Fibroblast of pulmonary artery (primary cell): ENCODE measurements at regions not wholly inside any gene's neighbourhood (a gene's known extent, or its start where the extent isn't known, plus 50 kb on each side); places are given as distances from the start of the nearest gene placed in this dataset.

Experiments used
- DNase-seq: peaks from one replicate; pipeline ENCODE4 v3.0.0-alpha.2; 2010; ENCODE audit warnings: low read depth
- H3K4me3 ChIP-seq: replicated peaks from 2 replicates; pipeline ENCODE4 v1.5.1; 2011; ENCODE audit warnings: low read depth, mild to moderate bottlenecking, control low read depth, low read length, moderate library complexity
- TF ChIP-seq, protein P1 (sequence below): IDR thresholded peaks from 2 replicates; pipeline ENCODE4 v1.5.1; 2011; ENCODE audit warnings: mild to moderate bottlenecking, control low read depth, low read length, inconsistent platforms; ENCODE audit errors: missing control alignments

DNA sequence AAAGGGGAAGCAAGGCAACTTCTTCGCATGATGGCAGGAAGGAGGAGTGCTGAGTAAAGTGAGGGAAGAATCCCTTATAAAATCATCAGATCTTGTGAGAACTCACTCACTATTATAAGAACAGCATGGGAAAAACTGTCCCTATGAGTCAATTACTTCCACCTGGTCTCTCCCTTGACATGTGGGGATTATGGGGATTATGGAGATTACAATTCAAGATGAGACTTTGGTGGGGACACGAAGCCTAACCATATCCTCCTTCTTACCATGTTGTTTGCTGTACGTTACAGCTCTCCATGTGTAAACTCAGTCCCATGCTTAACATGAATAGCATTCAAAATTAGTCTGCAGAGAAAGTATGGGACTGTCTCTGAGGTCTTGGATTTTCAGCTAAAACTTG, 1096.8 kb upstream of the ACVR2A start:
- TF ChIP-seq, protein P1, sequence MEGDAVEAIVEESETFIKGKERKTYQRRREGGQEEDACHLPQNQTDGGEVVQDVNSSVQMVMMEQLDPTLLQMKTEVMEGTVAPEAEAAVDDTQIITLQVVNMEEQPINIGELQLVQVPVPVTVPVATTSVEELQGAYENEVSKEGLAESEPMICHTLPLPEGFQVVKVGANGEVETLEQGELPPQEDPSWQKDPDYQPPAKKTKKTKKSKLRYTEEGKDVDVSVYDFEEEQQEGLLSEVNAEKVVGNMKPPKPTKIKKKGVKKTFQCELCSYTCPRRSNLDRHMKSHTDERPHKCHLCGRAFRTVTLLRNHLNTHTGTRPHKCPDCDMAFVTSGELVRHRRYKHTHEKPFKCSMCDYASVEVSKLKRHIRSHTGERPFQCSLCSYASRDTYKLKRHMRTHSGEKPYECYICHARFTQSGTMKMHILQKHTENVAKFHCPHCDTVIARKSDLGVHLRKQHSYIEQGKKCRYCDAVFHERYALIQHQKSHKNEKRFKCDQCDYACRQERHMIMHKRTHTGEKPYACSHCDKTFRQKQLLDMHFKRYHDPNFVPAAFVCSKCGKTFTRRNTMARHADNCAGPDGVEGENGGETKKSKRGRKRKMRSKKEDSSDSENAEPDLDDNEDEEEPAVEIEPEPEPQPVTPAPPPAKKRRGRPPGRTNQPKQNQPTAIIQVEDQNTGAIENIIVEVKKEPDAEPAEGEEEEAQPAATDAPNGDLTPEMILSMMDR = no peak
- DNase-seq = no peak
- no peak overlapping the region for H3K4me3 ChIP-seq

DNA sequence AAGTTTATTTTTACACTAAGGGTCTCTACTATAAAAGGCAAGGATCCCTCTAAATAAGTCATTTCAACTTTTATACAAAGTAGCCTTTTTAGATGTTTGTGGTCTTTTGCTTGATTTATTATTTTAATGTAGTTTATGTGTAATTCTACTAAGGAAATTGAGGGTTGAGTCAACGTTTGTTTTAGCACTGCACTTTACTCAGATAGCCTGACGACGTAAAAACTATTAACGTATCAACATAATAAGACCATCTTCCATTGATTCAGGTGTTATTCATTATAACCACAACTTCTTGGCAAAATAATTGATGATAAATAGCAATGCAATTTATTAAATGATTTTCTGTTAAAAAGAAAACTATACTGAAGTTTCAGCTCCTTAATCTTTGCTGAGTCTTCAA, 1103.6 kb upstream of the ACVR2A start:
- TF ChIP-seq, protein P1 = no peak
- DNase-seq = no peak

DNA sequence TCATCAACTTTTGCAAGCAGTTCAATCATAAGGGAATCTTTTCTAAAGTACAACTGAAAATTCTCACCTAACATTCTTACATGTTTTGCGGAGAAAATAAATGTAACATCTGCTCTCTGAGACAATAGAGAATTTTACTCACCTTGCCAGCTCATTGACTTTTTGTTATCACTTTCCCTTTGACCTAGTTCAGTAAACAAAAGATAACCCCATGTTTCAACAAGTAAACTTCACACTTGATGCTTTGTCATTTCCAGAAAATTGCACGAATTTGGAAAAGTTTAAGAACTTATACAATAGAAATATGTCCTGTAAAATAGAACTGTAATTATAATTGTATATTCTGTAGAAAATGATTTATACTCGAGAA, 1110.0 kb upstream of the ACVR2A start:
- TF ChIP-seq, protein P1 = no peak
- H3K4me3 ChIP-seq = no peak overlapping the region
- DNase-seq = no peak

More for the DNA sequence above, 1103.6 kb upstream of the ACVR2A start:
- H3K4me3 ChIP-seq = no peak overlapping the region

DNA sequence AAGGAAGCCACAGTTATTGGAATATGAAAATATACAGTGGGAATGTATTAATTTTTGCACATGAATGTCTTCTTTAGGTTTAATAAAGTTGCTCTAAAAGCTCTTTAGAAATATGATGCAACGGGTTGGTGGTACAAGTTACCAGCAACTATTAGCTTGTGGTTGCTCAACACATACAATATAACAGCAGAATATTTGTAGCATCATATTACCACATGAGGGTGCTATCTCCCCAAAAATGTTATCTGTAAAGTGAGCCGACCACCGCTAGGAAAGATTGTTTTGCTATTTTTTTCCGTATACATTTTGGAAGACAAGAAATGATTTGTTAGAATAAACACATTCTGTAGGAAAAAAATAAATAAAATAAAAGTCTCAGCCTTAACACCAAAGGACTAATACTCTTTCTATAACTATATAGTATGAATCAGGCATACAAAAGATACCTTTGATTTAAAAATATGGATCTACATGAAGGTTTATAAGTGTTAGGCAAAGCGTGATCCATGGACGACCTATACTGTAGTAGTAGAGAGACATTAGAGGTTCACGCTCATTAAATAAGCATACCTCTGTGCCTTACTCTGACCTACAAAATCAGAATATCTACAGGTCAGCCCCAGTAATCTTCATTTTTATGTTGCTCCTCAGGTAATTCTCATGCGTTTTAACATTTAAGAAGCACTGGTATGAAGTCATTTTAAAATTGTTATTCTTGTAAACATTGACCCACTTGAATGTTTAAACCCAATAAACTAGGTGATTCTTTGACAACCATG, 1110.6 kb upstream of the ACVR2A start:
- no peak overlapping the region for H3K4me3 ChIP-seq
- peak; percentile 87 for DNase-seq
- TF ChIP-seq, protein P1 = peak; percentile 55

DNA sequence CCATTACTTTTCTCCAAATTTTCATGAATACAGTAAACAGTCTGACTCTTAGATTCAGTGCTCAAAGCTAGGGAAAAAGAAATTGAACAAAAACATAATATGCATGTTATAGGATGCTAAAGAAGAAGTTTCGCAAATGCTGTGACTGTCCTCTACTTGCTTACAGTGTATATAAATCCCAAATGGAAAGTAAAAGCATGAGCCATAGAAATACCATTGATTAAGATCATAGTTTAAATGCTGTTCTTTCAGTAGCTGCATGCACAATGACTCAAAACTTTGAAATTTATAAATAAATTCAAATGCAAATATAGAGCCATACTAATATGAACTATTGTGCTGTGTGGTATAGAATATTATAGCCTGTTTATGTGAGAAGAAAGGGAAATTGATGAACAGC, 1113.9 kb upstream of the ACVR2A start:
- TF ChIP-seq, protein P1 = no peak
- no peak for DNase-seq
- no peak overlapping the region for H3K4me3 ChIP-seq

DNA sequence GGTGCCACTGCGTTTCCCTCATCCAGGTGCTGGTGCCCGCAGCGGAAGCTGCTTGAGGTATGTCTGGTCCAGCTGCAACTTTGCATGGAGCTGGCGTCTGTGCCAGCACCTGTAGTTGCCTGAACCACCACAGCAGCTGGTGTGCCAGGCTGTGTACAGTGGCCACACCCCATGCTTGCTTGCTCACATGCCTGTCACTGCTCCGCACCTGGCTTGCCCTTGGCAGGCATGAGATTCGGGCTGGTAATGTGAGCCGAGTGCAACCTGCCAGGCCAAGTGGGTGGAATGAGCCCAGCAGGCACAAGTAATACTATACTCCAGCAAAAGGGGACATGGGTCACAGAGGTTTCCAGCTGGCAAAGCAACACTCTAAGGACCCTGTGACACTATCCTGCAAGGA, 1123.3 kb upstream of the ACVR2A start:
- DNase-seq = no peak
- TF ChIP-seq, protein P1 = no peak

DNA sequence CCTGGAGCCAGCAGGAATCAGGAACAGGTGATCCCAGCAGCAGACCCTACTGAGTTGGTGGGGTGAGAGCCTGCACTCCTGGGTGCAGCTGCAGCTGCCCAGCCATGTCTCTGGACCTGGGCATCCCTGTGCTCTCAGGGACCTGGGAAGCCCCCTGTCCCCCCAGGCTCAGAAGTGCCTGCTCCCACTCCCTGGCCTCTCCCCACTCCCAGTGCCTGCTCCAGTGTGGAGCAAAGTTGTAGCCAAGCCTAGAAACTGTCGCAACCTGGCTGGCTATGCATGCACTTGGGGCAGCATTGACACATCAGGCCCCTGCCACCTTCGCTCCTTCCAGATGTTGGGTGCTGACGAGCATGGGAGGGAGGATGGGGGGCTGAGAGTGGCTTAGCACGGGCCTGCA, 1124.7 kb upstream of the ACVR2A start:
- TF ChIP-seq, protein P1 = no peak
- no peak overlapping the region for H3K4me3 ChIP-seq
- DNase-seq = no peak

More for the DNA sequence above, 1123.3 kb upstream of the ACVR2A start:
- H3K4me3 ChIP-seq = no peak overlapping the region
